GM12872 (cell line): ENCODE measurements at regions not wholly inside any gene's neighbourhood (a gene's known extent, or its start where the extent isn't known, plus 50 kb on each side); places are given as distances from the start of the nearest gene placed in this dataset.

Experiments used
- CTCF ChIP-seq: IDR thresholded peaks from 3 replicates; pipeline ENCODE4 v1.5.1; 2011; ENCODE audit warnings: low read depth, mild to moderate bottlenecking, low read length, moderate library complexity; ENCODE audit not compliant: insufficient read depth

- no peak for TF ChIP-seq CTCF
These were observed 69.1 kb upstream of the POU3F1 start for GRCh38 chr1:38115682-38116202.

GRCh38 chr1:38115226-38115625 is 68.6 kb upstream of the POU3F1 start:
- TF ChIP-seq CTCF = no peak

- TF ChIP-seq CTCF = no peak
These were observed 67.8 kb upstream of the POU3F1 start for GRCh38 chr1:38114241-38115026.

GRCh38 chr1:38113159-38113666 is 66.6 kb upstream of the POU3F1 start:
- TF ChIP-seq CTCF = no peak

DNA sequence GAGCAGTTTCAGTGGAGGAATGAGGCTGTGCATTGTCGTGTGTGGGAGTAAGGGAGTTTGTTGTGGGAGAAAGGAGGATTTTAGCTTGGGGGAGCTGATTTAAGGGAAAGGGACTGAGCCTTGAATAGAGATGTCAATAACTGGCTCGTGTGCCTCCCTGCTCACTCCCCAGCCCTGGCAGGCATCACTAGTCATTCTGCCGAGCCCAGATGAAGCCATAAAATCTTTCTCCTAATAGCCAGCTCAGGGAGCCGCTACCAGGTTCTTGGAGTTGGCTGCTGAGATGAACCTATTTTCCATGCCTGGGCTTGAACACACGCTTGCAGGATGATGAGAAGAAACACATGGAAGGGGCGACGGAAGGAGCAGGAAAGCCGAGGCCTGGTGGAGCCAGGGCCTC is 65.0 kb upstream of the POU3F1 start:
- no peak for TF ChIP-seq CTCF

GRCh38 chr1:38105267-38105666 is 58.7 kb upstream of the POU3F1 start:
- TF ChIP-seq CTCF = no peak

- no peak for TF ChIP-seq CTCF
These were observed 56.0 kb upstream of the POU3F1 start for GRCh38 chr1:38102636-38103035.
